ENCODE measurements at regions not wholly inside any gene's neighbourhood (a gene's known extent, or its start where the extent isn't known, plus 50 kb on each side); places are given as distances from the start of the nearest gene placed in this dataset.

DNA sequence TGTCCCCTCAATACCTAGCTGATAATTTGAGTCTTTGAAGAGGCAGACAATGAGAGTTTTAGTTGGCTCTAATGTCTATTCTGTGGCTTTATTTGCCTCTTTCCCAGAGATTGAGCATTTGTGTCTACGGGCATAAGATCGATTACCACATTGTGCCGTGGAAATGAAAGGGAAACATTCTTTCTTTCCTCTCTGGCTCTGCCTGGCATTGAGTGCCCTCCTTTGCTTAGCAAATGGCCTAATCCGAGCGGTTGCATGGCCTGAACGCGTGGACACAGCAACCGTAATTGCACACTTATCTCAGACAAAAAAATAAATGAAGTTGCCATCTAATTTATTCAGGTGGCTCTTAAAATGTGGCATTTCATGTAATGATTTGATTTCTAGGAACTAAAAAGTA, 247.9 kb downstream of the ADGRL2 start:
- no peaks in the 10 kb centered on the region for H3K79me1 ChIP-seq (ENCODE audit: low read depth in 1 of 2, low read length in 2 of 2)
- no peak overlapping the region for H2BK120ac ChIP-seq (ENCODE audit: low read depth, low read length)
- no peak overlapping the region for H2AK9ac ChIP-seq (replicated peaks; ENCODE audit: low read depth, low read length, poor library complexity)
- no peak overlapping the region for H2BK15ac ChIP-seq (ENCODE audit: low read depth, low read length)
- ATAC-seq (ENCODE audit: low read depth) (no peak), DNase-seq (no peak)
- H2BK5ac ChIP-seq (ENCODE audit: low read depth, low read length, poor library complexity, severe bottlenecking) = no peak overlapping the region
- TF ChIP-seq, protein P1, sequence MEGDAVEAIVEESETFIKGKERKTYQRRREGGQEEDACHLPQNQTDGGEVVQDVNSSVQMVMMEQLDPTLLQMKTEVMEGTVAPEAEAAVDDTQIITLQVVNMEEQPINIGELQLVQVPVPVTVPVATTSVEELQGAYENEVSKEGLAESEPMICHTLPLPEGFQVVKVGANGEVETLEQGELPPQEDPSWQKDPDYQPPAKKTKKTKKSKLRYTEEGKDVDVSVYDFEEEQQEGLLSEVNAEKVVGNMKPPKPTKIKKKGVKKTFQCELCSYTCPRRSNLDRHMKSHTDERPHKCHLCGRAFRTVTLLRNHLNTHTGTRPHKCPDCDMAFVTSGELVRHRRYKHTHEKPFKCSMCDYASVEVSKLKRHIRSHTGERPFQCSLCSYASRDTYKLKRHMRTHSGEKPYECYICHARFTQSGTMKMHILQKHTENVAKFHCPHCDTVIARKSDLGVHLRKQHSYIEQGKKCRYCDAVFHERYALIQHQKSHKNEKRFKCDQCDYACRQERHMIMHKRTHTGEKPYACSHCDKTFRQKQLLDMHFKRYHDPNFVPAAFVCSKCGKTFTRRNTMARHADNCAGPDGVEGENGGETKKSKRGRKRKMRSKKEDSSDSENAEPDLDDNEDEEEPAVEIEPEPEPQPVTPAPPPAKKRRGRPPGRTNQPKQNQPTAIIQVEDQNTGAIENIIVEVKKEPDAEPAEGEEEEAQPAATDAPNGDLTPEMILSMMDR (conservative IDR thresholded peaks at IDR 0.05; ENCODE audit: low read depth, low read length) = no peak
- TF ChIP-seq MAZ (IDR thresholded peaks at IDR 0.05; ENCODE audit: borderline replicate concordance, low read depth, low read length) (no peak), BHLHE40 (IDR thresholded peaks at IDR 0.05; ENCODE audit: low read depth, low read length) (no peak), RFX5 (IDR thresholded peaks at IDR 0.05; ENCODE audit: low read depth, low read length) (no peak), FOS (IDR thresholded peaks at IDR 0.05; ENCODE audit: low read depth, low read length) (no peak), RAD21 (IDR thresholded peaks at IDR 0.05; ENCODE audit: low read length) (no peak), CHD1 (IDR thresholded peaks at IDR 0.05; ENCODE audit: low read depth, low read length) (no peak), NFE2L2 (IDR thresholded peaks at IDR 0.05; ENCODE audit: low read depth, low read length) (no peak), CEBPB (IDR thresholded peaks at IDR 0.05; ENCODE audit: low read depth, low read length) (no peak)
- no peaks in the 10 kb centered on the region for H3K36me3 ChIP-seq (ENCODE audit: control insufficient read depth, insufficient read depth, low read length)
- H3K14ac ChIP-seq (replicated peaks; ENCODE audit: low read depth, low read length) = no peak overlapping the region
- H3K9ac ChIP-seq (ENCODE audit: low read depth, low read length) = no peak overlapping the region
- no peak overlapping the region for H3K4me2 ChIP-seq (ENCODE audit: low read depth, low read length)
- no peak overlapping the region for H3K4me3 ChIP-seq (ENCODE audit: insufficient read depth, low read depth, low read length)
- no peaks in the 10 kb centered on the region for H3K9me3 ChIP-seq (ENCODE audit: control insufficient read depth, insufficient read depth, low read length)
- no peaks in the 10 kb centered on the region for H3K4me1 ChIP-seq (ENCODE audit: control insufficient read depth, insufficient read depth, low read length)
- H4K20me1 ChIP-seq (ENCODE audit: insufficient read depth, low read length) = no peaks in the 10 kb centered on the region
- WGBS, 2 experiments (ENCODE audit: extremely low coverage in 2 of 2, insufficient read length in 1 of 2) = no CpG with 5 or more reads among the region's 8 CpGs
- no peaks in the 10 kb centered on the region for H3K9me1 ChIP-seq (ENCODE audit: insufficient read depth, low read length)
- H2AK5ac ChIP-seq (ENCODE audit: low read depth, low read length) = no peak overlapping the region
- no peak overlapping the region for H4K8ac ChIP-seq (ENCODE audit: low read depth in 2 of 2, low read length in 2 of 2)
- no peak overlapping the region for H4K5ac ChIP-seq (ENCODE audit: low read depth, low read length)
- dilution Hi-C loops (cut with HindIII; ENCODE audit: low sequenced_read_pairs, unreplicated experiment) = no loop called here
- CTCF ChIA-PET = no interaction called here
- no peak overlapping the region for H3K23ac ChIP-seq (ENCODE audit: low read depth, low read length)
- H3K56ac ChIP-seq (ENCODE audit: extremely low read depth, insufficient read depth, low read length) = no peak overlapping the region
- no peak overlapping the region for H3K4ac ChIP-seq (ENCODE audit: low read depth, low read length)
- no TSS peak for BruUV-seq (replicated peaks)
- in situ Hi-C loops (cut with MboI; ENCODE audit: low sequenced_read_pairs) = no loop called here
- H2BK20ac ChIP-seq (ENCODE audit: low read depth, low read length) = no peak overlapping the region
- intact Hi-C loops (cut with micrococcal nuclease) = no loop called here
- H3K27me3 ChIP-seq (ENCODE audit: control insufficient read depth, insufficient read depth, low read length) = no peaks in the 10 kb centered on the region
- H3K18ac ChIP-seq (ENCODE audit: low read depth, low read length) = no peak overlapping the region
- POLR2A ChIA-PET (ENCODE audit: unreplicated experiment) = no interaction called here
- no peak overlapping the region for H4K91ac ChIP-seq (ENCODE audit: insufficient read depth, low read depth, low read length)
- H2AFZ ChIP-seq (replicated peaks; ENCODE audit: low read length, poor library complexity) = no peak overlapping the region
- H3K27ac ChIP-seq (ENCODE audit: insufficient read depth, low read length) = no peak overlapping the region
